Endothelial cell of umbilical vein (primary cell): ENCODE measurements at regions not wholly inside any gene's neighbourhood (a gene's known extent, or its start where the extent isn't known, plus 50 kb on each side); places are given as distances from the start of the nearest gene placed in this dataset.

ENCODE experiments used
- BruUV-seq: library from RNA; stranded (reverse); fragments of 400-500 nt; replicated peaks from 2 replicates; lab custom pipeline; 2021; lab: Mats Ljungman, UMichigan
- CTCF ChIA-PET: fragments of 300-600, 350-600 bp; sonication (Branson Sonifier 250); formaldehyde crosslinking; loops from one replicate; lab custom pipeline; 2021; ENCODE audit warnings: antibody characterized with exemption, inconsistent platforms; lab: Charles Lee
- POLR2A ChIA-PET: fragments of 300-600, 350-600 bp; sonication (Branson Sonifier 250); formaldehyde crosslinking; loops from one replicate; lab custom pipeline; 2021; ENCODE audit warnings: antibody characterized with exemption, inconsistent platforms; lab: Charles Lee
- DNase-seq: peaks from one replicate; pipeline ENCODE4 v3.0.0-alpha.2; 2011; ENCODE audit warnings: low read depth, low spot score
- FAIRE-seq: peaks from 2 replicates; lab custom pipeline; 2011; peaks lifted over from hg19 to GRCh38; lab: Jason Lieb, UNC
- H2AFZ ChIP-seq: 2 replicates; pipeline ENCODE4 v1.6.0; 2012; ENCODE audit warnings: low read depth, low read length, control low read depth, inconsistent platforms
- H3K27ac ChIP-seq: 2 replicates; pipeline ENCODE4 v1.5.1; 2011; ENCODE audit warnings: low read depth, mild to moderate bottlenecking, control low read depth, low read length, moderate library complexity; ENCODE audit not compliant: insufficient read depth
- H3K27me3 ChIP-seq, 2 experiments: 2 replicates each; pipeline versions ENCODE4 v1.6.0 to v1.6.1; 2011; ENCODE audit warnings: low read length in 2 of 2, mixed read lengths in 1 of 2; ENCODE audit not compliant: control insufficient read depth in 2 of 2, insufficient read depth in 2 of 2
- H3K36me3 ChIP-seq, 2 experiments: 2 replicates in 1 of 2; 3 replicates in 1 of 2; pipeline ENCODE4 v1.5.1; 2011; ENCODE audit warnings: low read length in 2 of 2, mild to moderate bottlenecking in 1 of 2, moderate library complexity in 1 of 2; ENCODE audit not compliant: control insufficient read depth in 2 of 2, insufficient read depth in 2 of 2; ENCODE audit errors: extremely low read depth in 1 of 2
- H3K4me1 ChIP-seq: 3 replicates; pipeline ENCODE4 v1.5.1; 2011; ENCODE audit warnings: mild to moderate bottlenecking, low read length; ENCODE audit not compliant: control insufficient read depth, insufficient read depth; ENCODE audit errors: extremely low read depth
- H3K4me2 ChIP-seq: 2 replicates; pipeline ENCODE4 v1.6.1; 2011; ENCODE audit warnings: low read length, control low read depth, mixed read lengths; ENCODE audit not compliant: insufficient read depth
- H3K4me3 ChIP-seq, 3 experiments: fragments of 200-600 bp in 1 of 3; sonication (generic), shearing (Covaris generic) in 1 of 3; replicated peaks in 1 of 3; 2 replicates each; pipeline ENCODE4 v1.5.1; 2011 to 2016; ENCODE audit warnings: control low read depth in 3 of 3, low read length in 3 of 3, mild to moderate bottlenecking in 2 of 3, inconsistent platforms in 1 of 3, low read depth in 1 of 3, moderate library complexity in 1 of 3; ENCODE audit not compliant: insufficient read depth in 1 of 3
- H3K79me2 ChIP-seq: 2 replicates; pipeline ENCODE4 v1.6.0; 2012; ENCODE audit warnings: low read length, inconsistent platforms; ENCODE audit not compliant: control insufficient read depth, insufficient read depth
- H3K9ac ChIP-seq: replicated peaks from 2 replicates; pipeline ENCODE3; 2011; ENCODE audit warnings: low read length, control low read depth; ENCODE audit not compliant: insufficient read depth; ENCODE audit errors: extremely low read depth
- H3K9me1 ChIP-seq: replicated peaks from 3 replicates; pipeline ENCODE4 v1.6.0; 2011; ENCODE audit warnings: mild to moderate bottlenecking, low read length; ENCODE audit not compliant: control insufficient read depth, insufficient read depth; ENCODE audit errors: extremely low read depth
- H3K9me3 ChIP-seq: replicated peaks from 2 replicates; pipeline ENCODE4 v1.5.1; 2012; ENCODE audit warnings: low read length, inconsistent platforms; ENCODE audit not compliant: control insufficient read depth, insufficient read depth
- H4K20me1 ChIP-seq: replicated peaks from 2 replicates; pipeline ENCODE3; 2011; ENCODE audit warnings: mild to moderate bottlenecking, low read length; ENCODE audit not compliant: control insufficient read depth, insufficient read depth; ENCODE audit errors: extremely low read depth
- CTCF ChIP-seq, 2 donors: IDR thresholded peaks; 1 replicate in 1 of 2; 2 replicates in 1 of 2; pipeline ENCODE4 v1.5.1; 2011; ENCODE audit warnings: low read length in 2 of 2, mild to moderate bottlenecking in 2 of 2, moderate library complexity in 2 of 2, control low read depth in 1 of 2, inconsistent platforms in 1 of 2, low read depth in 1 of 2; ENCODE audit not compliant: insufficient read depth in 1 of 2; ENCODE audit errors: extremely low read depth in 1 of 2
- EZH2 ChIP-seq: IDR thresholded peaks from 2 replicates; pipeline ENCODE4 v1.6.1; 2012; ENCODE audit warnings: borderline replicate concordance, low read depth, mild to moderate bottlenecking, moderate library complexity, low read length, inconsistent platforms; ENCODE audit not compliant: severe bottlenecking
- FOS ChIP-seq: IDR thresholded peaks from 2 replicates; pipeline ENCODE4 v1.6.1; 2011; ENCODE audit warnings: mild to moderate bottlenecking, low read length, moderate library complexity, borderline replicate concordance; ENCODE audit not compliant: insufficient read depth
- GATA2 ChIP-seq: IDR thresholded peaks from 2 replicates; pipeline ENCODE4 v1.7.0; 2011; ENCODE audit warnings: low read depth, mild to moderate bottlenecking, moderate library complexity, mixed read lengths, low read length; ENCODE audit not compliant: insufficient read length, insufficient read depth
- JUN ChIP-seq: IDR thresholded peaks from 2 replicates; pipeline ENCODE4 v1.6.1; 2011; ENCODE audit warnings: borderline replicate concordance, low read depth; ENCODE audit not compliant: insufficient read length, insufficient read depth
- MAX ChIP-seq: IDR thresholded peaks from 2 replicates; pipeline ENCODE4 v1.6.1; 2011; ENCODE audit not compliant: insufficient read depth, insufficient read length
- MYC ChIP-seq: IDR thresholded peaks from one replicate; pipeline ENCODE4 v1.6.1; 2011; ENCODE audit warnings: mild to moderate bottlenecking, low read depth, low read length
- POLR2A ChIP-seq: IDR thresholded peaks from 2 replicates; pipeline ENCODE4 v1.6.1; 2012; ENCODE audit warnings: low read depth, mild to moderate bottlenecking, control low read depth, low read length
- POLR2AphosphoS5 ChIP-seq: IDR thresholded peaks from 2 replicates; pipeline ENCODE4 v1.6.1; 2012; ENCODE audit warnings: low read depth, mild to moderate bottlenecking, control low read depth, low read length, moderate library complexity; ENCODE audit not compliant: insufficient read depth
- dilution Hi-C: fragments of 300-500 bp; cut with MboI; formaldehyde crosslinking; loops from one replicate; pipeline ENCODE4 v1.15.0; 2019; ENCODE audit warnings: low sequenced_read_pairs; ENCODE audit not compliant: extremely low pct_ligation_motif_present
- intact Hi-C: fragments of 100-400 bp; cut with micrococcal nuclease; formaldehyde crosslinking; loops from one replicate; pipeline ENCODE4 v1.10.0; 2022

GRCh38 chr20:52348434-52348833 is 156.9 kb upstream of the ZFP64 start:
- Histone ChIP-seq H3K4me1 (peaks cover 8% of the 10 kb centered on the region), H3K9me1 (no peaks in the 10 kb centered on the region), H3K9me3 (no peaks in the 10 kb centered on the region), H3K9ac (no peak overlapping the region), H4K20me1 (no peaks in the 10 kb centered on the region), H2AFZ (no peak overlapping the region), H3K4me2 (peak overlapping the region; percentile 31), H3K36me3 (no peaks in the 10 kb centered on the region), H3K79me2 (no peaks in the 10 kb centered on the region), H3K27me3 (no peaks in the 10 kb centered on the region), H3K27ac (no peak overlapping the region), H3K4me3 (no peak overlapping the region)
- BruUV-seq: no TSS peak
- dilution Hi-C loops (no loop called here), intact Hi-C loops (no loop called here)
- ChIA-PET CTCF (no interaction called here), POLR2A (no interaction called here)
- TF ChIP-seq GATA2: no peak
- TF ChIP-seq EZH2: no peak
- no peak for TF ChIP-seq CTCF (IDR thresholded peaks at IDR 0.05; ENCODE audit: extremely low read depth in 1 of 2, insufficient read depth in 1 of 2, low read depth in 1 of 2, low read length in 2 of 2)
- no peak for TF ChIP-seq POLR2A
- no peak for TF ChIP-seq JUN
- TF ChIP-seq MAX: no peak
- TF ChIP-seq FOS: no peak
- TF ChIP-seq POLR2AphosphoS5: no peak
- no peak for TF ChIP-seq MYC
- FAIRE-seq (no peak), DNase-seq (peak; percentile 46)
